Lower lobe of right lung (tissue), 2 donors: ENCODE measurements at regions not wholly inside any gene's neighbourhood (a gene's known extent, or its start where the extent isn't known, plus 50 kb on each side); places are given as distances from the start of the nearest gene placed in this dataset.

Experiments used
- ATAC-seq, 2 donors: fragments of 200-7000 bp; cut with Tn5 transposase; one replicate each; pipeline ENCODE4 v1.9.1; 2020 to 2022; ENCODE audit warnings: mild to moderate bottlenecking in 2 of 2, moderate library complexity in 2 of 2
- DNase-seq: peaks from one replicate; pipeline ENCODE4 v3.0.0-alpha.2; 2020
- H3K27ac ChIP-seq: fragments of 200-600 bp; one replicate; pipeline ENCODE4 v1.8.0; 2022
- H3K27me3 ChIP-seq: fragments of 200-600 bp; one replicate; pipeline ENCODE4 v1.8.0; 2022; ENCODE audit warnings: low read depth
- H3K36me3 ChIP-seq: fragments of 200-600 bp; one replicate; pipeline ENCODE4 v1.8.0; 2022; ENCODE audit warnings: mild to moderate bottlenecking
- H3K4me1 ChIP-seq: fragments of 200-600 bp; one replicate; pipeline ENCODE4 v1.8.0; 2022
- H3K4me3 ChIP-seq: fragments of 200-600 bp; one replicate; pipeline ENCODE4 v1.8.0; 2022; ENCODE audit warnings: mild to moderate bottlenecking
- H3K9me3 ChIP-seq: fragments of 200-600 bp; one replicate; pipeline ENCODE4 v1.8.0; 2022
- CTCF ChIP-seq: fragments of 200-600 bp; IDR thresholded peaks from one replicate; pipeline ENCODE4 v1.8.0; 2022; ENCODE audit warnings: antibody characterized with exemption, mild to moderate bottlenecking
- intact Hi-C: fragments of 100-400 bp; cut with DNase I; formaldehyde crosslinking; loops from one replicate; pipeline ENCODE4 v1.11.0; 2022
- donor health status: DM: no; HTN: yes; CAD: no; lungs with severe emphysema.

GRCh38 chr5:105581988-105582690 lies 2019.5 kb upstream of the NUDT12 start:
- Histone ChIP-seq H3K4me1 (no peaks in the 10 kb centered on the region), H3K4me3 (no peak overlapping the region), H3K27ac (no peak overlapping the region), H3K36me3 (no peaks in the 10 kb centered on the region), H3K9me3 (no peaks in the 10 kb centered on the region), H3K27me3 (no peaks in the 10 kb centered on the region)
- TF ChIP-seq CTCF, result no peak
- intact Hi-C loops, result no loop called here
- DNase-seq, result no peak
- no peak for ATAC-seq

- Histone ChIP-seq H3K4me3 (no peak overlapping the region), H3K4me1 (no peaks in the 10 kb centered on the region), H3K27me3 (no peaks in the 10 kb centered on the region), H3K9me3 (no peaks in the 10 kb centered on the region), H3K36me3 (no peaks in the 10 kb centered on the region), H3K27ac (no peak overlapping the region)
- DNase-seq, result no peak
- intact Hi-C loops, result no loop called here
- ATAC-seq, result no peak
- TF ChIP-seq CTCF, result no peak
These were observed 2011.0 kb upstream of the NUDT12 start for GRCh38 chr5:105573575-105573974.

GRCh38 chr5:105565531-105565930 lies 2002.9 kb upstream of the NUDT12 start:
- no peak for DNase-seq
- intact Hi-C loops, result no loop called here
- H3K27ac ChIP-seq, result no peak overlapping the region

GRCh38 chr5:105563842-105564241 lies 2001.3 kb upstream of the NUDT12 start:
- intact Hi-C loops, result no loop called here
- ATAC-seq (no peak), DNase-seq (no peak)
- Histone ChIP-seq H3K4me1 (no peaks in the 10 kb centered on the region), H3K4me3 (no peak overlapping the region), H3K27me3 (no peaks in the 10 kb centered on the region), H3K36me3 (no peaks in the 10 kb centered on the region), H3K27ac (no peak overlapping the region), H3K9me3 (no peaks in the 10 kb centered on the region)
- no peak for TF ChIP-seq CTCF

More at GRCh38 chr5:105565531-105565930, 2002.9 kb upstream of the NUDT12 start:
- no peaks in the 10 kb centered on the region for H3K9me3 ChIP-seq
- H3K4me3 ChIP-seq, result no peak overlapping the region
- ATAC-seq, result no peak
- no peak for TF ChIP-seq CTCF
- no peaks in the 10 kb centered on the region for H3K4me1 ChIP-seq
- H3K36me3 ChIP-seq, result no peaks in the 10 kb centered on the region
- no peaks in the 10 kb centered on the region for H3K27me3 ChIP-seq

- no peak for TF ChIP-seq CTCF
These were observed 1992.1 kb upstream of the NUDT12 start for GRCh38 chr5:105554568-105555169.

More at GRCh38 chr5:105554568-105555169, 1992.1 kb upstream of the NUDT12 start:
- no peak for DNase-seq
- H3K4me3 ChIP-seq, result no peak overlapping the region
- H3K27me3 ChIP-seq, result no peaks in the 10 kb centered on the region
- ATAC-seq, result no peak
- H3K4me1 ChIP-seq, result no peaks in the 10 kb centered on the region
- H3K9me3 ChIP-seq, result no peaks in the 10 kb centered on the region
- H3K36me3 ChIP-seq, result no peaks in the 10 kb centered on the region
- intact Hi-C loops, result no loop called here
- H3K27ac ChIP-seq, result no peak overlapping the region
